ENCODE measurements at regions not wholly inside any gene's neighbourhood (a gene's known extent, or its start where the extent isn't known, plus 50 kb on each side); places are given as distances from the start of the nearest gene placed in this dataset.

DNA sequence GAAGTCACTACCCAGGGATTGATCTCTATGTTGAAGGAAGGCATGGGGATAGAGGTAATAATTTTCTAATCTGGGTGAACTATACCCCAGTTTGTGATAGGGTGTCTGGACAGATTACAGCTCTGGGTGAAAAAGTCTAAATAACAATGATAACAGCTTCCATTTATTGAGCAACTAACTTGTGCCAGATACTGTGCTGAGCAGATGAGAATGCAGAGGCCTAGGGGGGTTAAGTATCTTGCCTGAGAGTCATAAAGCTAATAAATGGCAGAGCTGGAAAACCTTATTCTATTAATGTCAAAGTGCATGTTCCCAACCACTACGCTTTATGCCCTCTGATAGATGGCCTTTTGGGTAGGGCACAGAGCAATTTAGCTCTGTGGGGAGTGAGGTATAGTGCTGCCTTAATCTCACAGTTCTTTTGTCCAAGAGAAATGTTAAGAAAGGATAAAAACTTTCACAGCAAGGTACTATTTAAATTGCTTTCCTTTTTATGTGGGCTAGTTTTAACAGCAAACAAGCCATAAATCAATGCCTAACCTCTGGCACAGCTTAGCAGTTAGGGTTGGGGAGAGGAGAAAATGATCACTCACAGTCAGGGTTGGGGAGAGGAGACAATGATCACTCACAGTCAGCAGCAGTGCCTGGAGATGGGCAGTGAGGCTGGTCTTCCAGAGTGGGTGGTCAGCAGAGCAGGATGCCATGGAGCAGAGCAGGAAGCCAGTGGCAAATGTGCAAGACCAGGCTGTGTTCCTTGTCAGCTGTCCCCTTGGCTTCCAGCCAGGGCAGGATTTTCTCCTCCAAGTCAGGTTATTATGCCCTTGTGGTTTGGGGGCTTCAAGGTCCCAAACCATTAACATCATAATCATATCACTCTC lies 187.0 kb downstream of the CARTPT start:
- no peaks in the 10 kb centered on the region for H3K9me2 ChIP-seq (replicated peaks; ENCODE audit: low read depth, low read length)
- TF ChIP-seq, protein P1, sequence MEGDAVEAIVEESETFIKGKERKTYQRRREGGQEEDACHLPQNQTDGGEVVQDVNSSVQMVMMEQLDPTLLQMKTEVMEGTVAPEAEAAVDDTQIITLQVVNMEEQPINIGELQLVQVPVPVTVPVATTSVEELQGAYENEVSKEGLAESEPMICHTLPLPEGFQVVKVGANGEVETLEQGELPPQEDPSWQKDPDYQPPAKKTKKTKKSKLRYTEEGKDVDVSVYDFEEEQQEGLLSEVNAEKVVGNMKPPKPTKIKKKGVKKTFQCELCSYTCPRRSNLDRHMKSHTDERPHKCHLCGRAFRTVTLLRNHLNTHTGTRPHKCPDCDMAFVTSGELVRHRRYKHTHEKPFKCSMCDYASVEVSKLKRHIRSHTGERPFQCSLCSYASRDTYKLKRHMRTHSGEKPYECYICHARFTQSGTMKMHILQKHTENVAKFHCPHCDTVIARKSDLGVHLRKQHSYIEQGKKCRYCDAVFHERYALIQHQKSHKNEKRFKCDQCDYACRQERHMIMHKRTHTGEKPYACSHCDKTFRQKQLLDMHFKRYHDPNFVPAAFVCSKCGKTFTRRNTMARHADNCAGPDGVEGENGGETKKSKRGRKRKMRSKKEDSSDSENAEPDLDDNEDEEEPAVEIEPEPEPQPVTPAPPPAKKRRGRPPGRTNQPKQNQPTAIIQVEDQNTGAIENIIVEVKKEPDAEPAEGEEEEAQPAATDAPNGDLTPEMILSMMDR (conservative IDR thresholded peaks at IDR 0.05; ENCODE audit: low read length), result no peak
- TF ChIP-seq EZH2phosphoT487 (IDR thresholded peaks at IDR 0.05; ENCODE audit: borderline replicate concordance), result no peak
- H2AFZ ChIP-seq (ENCODE audit: low read length), result no peak overlapping the region

DNA sequence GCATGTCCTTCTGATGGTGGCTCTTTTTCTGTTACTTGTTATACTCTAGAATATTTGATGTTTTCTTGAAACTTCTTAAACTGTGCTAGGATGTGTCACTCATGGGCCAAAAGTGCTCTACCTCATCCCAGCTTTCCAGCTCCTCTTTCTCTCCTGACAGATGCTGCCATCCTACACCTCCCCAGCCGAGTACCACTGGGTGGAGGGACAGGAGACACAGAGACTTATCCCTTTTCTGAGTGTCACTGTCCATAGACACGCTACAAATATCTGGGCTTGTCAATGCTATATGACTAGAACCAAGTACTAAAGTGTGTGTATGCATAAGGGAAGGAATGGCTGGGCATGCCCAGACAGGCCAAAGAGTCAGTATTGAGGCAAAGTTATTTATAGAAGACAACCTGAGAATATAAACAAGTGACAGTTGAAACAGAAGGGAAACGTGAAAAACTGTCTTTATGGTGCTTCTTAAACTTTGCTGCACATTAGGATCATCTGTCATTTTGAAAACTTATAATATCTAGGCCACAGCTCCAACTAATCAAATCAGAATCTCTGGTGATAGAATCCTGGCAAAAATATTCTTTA lies 188.0 kb downstream of the CARTPT start:
- Histone ChIP-seq H3K4me2 (ENCODE audit: low read depth, low read length, poor library complexity, severe bottlenecking) (no peak overlapping the region), H3K4me3 (ENCODE audit: low read length, poor library complexity, severe bottlenecking) (no peak overlapping the region), H3K27me3 (ENCODE audit: insufficient read depth, low read length, poor library complexity, severe bottlenecking) (no peaks in the 10 kb centered on the region), H3K36me3 (ENCODE audit: insufficient read depth, low read length) (no peaks in the 10 kb centered on the region), H3K4me1 (ENCODE audit: insufficient read depth, low read length, poor library complexity, severe bottlenecking) (peaks cover 8% of the 10 kb centered on the region), H3K9me3 (ENCODE audit: insufficient read depth, low read depth, low read length) (no peaks in the 10 kb centered on the region), H2AFZ (ENCODE audit: low read length) (no peak overlapping the region), H3K9me2 (replicated peaks; ENCODE audit: low read depth, low read length) (no peaks in the 10 kb centered on the region), H4K20me1 (ENCODE audit: insufficient read depth, low read length, poor library complexity, severe bottlenecking) (no peaks in the 10 kb centered on the region), H3K79me2 (ENCODE audit: insufficient read depth, low read length) (no peaks in the 10 kb centered on the region), H3K9ac (ENCODE audit: low read depth, low read length, poor library complexity, severe bottlenecking) (peak overlapping the region; percentile 7), H3F3A (ENCODE audit: low read depth) (no peaks in the 10 kb centered on the region)
- TF ChIP-seq, protein P1 (conservative IDR thresholded peaks at IDR 0.05; ENCODE audit: low read length), result no peak

More for the DNA sequence above, 187.0 kb downstream of the CARTPT start:
- Histone ChIP-seq H3K36me3 (ENCODE audit: insufficient read depth, low read length) (no peaks in the 10 kb centered on the region), H3K27me3 (ENCODE audit: insufficient read depth, low read length, poor library complexity, severe bottlenecking) (no peaks in the 10 kb centered on the region), H3F3A (ENCODE audit: low read depth) (no peaks in the 10 kb centered on the region), H3K9ac (ENCODE audit: low read depth, low read length, poor library complexity, severe bottlenecking) (no peak overlapping the region), H3K79me2 (ENCODE audit: insufficient read depth, low read length) (no peaks in the 10 kb centered on the region), H3K9me3 (ENCODE audit: insufficient read depth, low read depth, low read length) (no peaks in the 10 kb centered on the region), H3K4me1 (ENCODE audit: insufficient read depth, low read length, poor library complexity, severe bottlenecking) (peaks cover 8% of the 10 kb centered on the region), H4K20me1 (ENCODE audit: insufficient read depth, low read length, poor library complexity, severe bottlenecking) (no peaks in the 10 kb centered on the region), H3K4me3 (ENCODE audit: low read length, poor library complexity, severe bottlenecking) (no peak overlapping the region), H3K4me2 (ENCODE audit: low read depth, low read length, poor library complexity, severe bottlenecking) (no peak overlapping the region)

DNA sequence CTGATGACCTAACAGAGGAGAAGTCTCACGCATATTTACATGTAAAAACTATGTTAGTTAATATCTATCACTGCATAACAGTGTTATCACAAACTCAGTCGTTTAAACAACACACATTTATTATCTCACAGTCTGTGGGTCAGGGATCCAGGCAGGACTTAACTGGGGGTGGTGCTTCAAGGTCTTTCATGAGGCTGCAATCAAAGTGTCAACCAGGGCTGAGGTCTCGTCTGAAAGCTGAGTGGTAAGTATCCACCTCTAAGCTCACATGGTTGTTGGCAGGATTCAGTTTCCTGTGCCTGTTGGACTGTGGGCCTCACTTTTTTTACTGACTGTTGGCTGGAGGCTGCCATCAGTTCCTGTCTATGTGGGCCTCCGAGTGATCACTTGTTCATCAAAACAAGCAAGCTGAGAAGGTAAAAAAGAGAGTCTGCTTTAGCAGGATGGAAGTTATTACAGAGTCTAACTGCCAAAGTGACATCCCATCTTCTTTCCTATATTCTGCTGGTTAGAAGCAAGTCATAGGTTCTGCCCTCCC lies 188.6 kb downstream of the CARTPT start:
- H3K27me3 ChIP-seq (ENCODE audit: insufficient read depth, low read length, poor library complexity, severe bottlenecking), result no peaks in the 10 kb centered on the region
- TF ChIP-seq, protein P1 (conservative IDR thresholded peaks at IDR 0.05; ENCODE audit: low read length), result no peak
- no peak for TF ChIP-seq EZH2phosphoT487 (IDR thresholded peaks at IDR 0.05; ENCODE audit: borderline replicate concordance)
- peaks cover 8% of the 10 kb centered on the region for H3K4me1 ChIP-seq (ENCODE audit: insufficient read depth, low read length, poor library complexity, severe bottlenecking)
- no peak overlapping the region for H3K4me3 ChIP-seq (ENCODE audit: low read length, poor library complexity, severe bottlenecking)
- H3K79me2 ChIP-seq (ENCODE audit: insufficient read depth, low read length), result no peaks in the 10 kb centered on the region
- H3K9ac ChIP-seq (ENCODE audit: low read depth, low read length, poor library complexity, severe bottlenecking), result no peak overlapping the region
- no peaks in the 10 kb centered on the region for H4K20me1 ChIP-seq (ENCODE audit: insufficient read depth, low read length, poor library complexity, severe bottlenecking)
- no peak overlapping the region for H3K4me2 ChIP-seq (ENCODE audit: low read depth, low read length, poor library complexity, severe bottlenecking)
- H3K36me3 ChIP-seq (ENCODE audit: insufficient read depth, low read length), result no peaks in the 10 kb centered on the region
- peak overlapping the region; percentile 38 for H2AFZ ChIP-seq (ENCODE audit: low read length)
- no peaks in the 10 kb centered on the region for H3F3A ChIP-seq (ENCODE audit: low read depth)
- H3K9me3 ChIP-seq (ENCODE audit: insufficient read depth, low read depth, low read length), result no peaks in the 10 kb centered on the region
- no peaks in the 10 kb centered on the region for H3K9me2 ChIP-seq (replicated peaks; ENCODE audit: low read depth, low read length)

Data from Loucy (cell line).